ENCODE measurements at regions not wholly inside any gene's neighbourhood (a gene's known extent, or its start where the extent isn't known, plus 50 kb on each side); places are given as distances from the start of the nearest gene placed in this dataset.

- TF ChIP-seq POLR2AphosphoS5 (IDR thresholded peaks at IDR 0.05) (no peak), CTCF (IDR thresholded peaks at IDR 0.05) (no peak)
Measured at GRCh38 chr6:23213193-23213592, 643.8 kb downstream of the HDGFL1 start.

Measured in sigmoid colon (tissue), 4 donors.